ENCODE measurements at regions not wholly inside any gene's neighbourhood (a gene's known extent, or its start where the extent isn't known, plus 50 kb on each side); places are given as distances from the start of the nearest gene placed in this dataset.

DNA sequence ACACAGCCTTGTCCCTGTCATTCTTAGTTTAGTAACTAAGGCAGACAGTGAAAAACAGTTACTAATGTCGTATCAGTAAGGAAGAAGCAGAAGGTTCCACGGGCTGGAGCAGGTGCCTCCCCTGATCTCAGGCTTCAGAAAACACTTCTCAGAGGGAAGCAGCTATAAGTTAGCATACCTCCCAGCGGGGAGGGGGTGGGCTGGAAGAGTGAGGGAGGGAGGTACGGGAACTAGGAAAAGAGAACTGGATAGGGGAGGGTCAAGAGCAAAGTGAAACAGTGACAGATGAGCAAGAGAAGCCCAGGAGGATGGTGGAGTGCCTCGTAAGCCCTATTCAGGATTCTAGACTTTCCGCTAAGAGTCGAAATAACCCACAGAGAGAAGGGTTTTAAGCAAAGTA lies 186.3 kb upstream of the XYLT1 start:
- TF ChIP-seq FOXP2 (optimal IDR thresholded peaks at IDR 0.05; ENCODE audit: borderline replicate concordance, extremely low read depth, extremely low read length, insufficient read depth) = no peak
- TF ChIP-seq TAF1 (IDR thresholded peaks at IDR 0.05; ENCODE audit: borderline replicate concordance, insufficient read depth, low read length) = no peak
- TF ChIP-seq SIN3A (IDR thresholded peaks at IDR 0.05; ENCODE audit: borderline replicate concordance, insufficient read depth, low read length) = no peak
- TF ChIP-seq POLR2AphosphoS5 (IDR thresholded peaks at IDR 0.05; ENCODE audit: low read depth, low read length) = no peak
- TF ChIP-seq REST (IDR thresholded peaks at IDR 0.05; ENCODE audit: insufficient read depth in 1 of 2, low read depth in 2 of 2, low read length in 2 of 2) = no peak

GRCh38 chr16:17654571-17654970 lies 183.8 kb upstream of the XYLT1 start:
- TF ChIP-seq POLR2AphosphoS5 (IDR thresholded peaks at IDR 0.05; ENCODE audit: low read depth, low read length) (no peak), FOXP2 (optimal IDR thresholded peaks at IDR 0.05; ENCODE audit: borderline replicate concordance, extremely low read depth, extremely low read length, insufficient read depth) (no peak), REST (IDR thresholded peaks at IDR 0.05; ENCODE audit: insufficient read depth in 1 of 2, low read depth in 2 of 2, low read length in 2 of 2) (no peak), SIN3A (IDR thresholded peaks at IDR 0.05; ENCODE audit: borderline replicate concordance, insufficient read depth, low read length) (no peak), TAF1 (IDR thresholded peaks at IDR 0.05; ENCODE audit: borderline replicate concordance, insufficient read depth, low read length) (no peak)

- TF ChIP-seq TAF1 (IDR thresholded peaks at IDR 0.05; ENCODE audit: borderline replicate concordance, insufficient read depth, low read length) = no peak
- TF ChIP-seq SIN3A (IDR thresholded peaks at IDR 0.05; ENCODE audit: borderline replicate concordance, insufficient read depth, low read length) = no peak
- TF ChIP-seq POLR2AphosphoS5 (IDR thresholded peaks at IDR 0.05; ENCODE audit: low read depth, low read length) = no peak
- no peak for TF ChIP-seq FOXP2 (optimal IDR thresholded peaks at IDR 0.05; ENCODE audit: borderline replicate concordance, extremely low read depth, extremely low read length, insufficient read depth)
- no peak for TF ChIP-seq REST (IDR thresholded peaks at IDR 0.05; ENCODE audit: insufficient read depth in 1 of 2, low read depth in 2 of 2, low read length in 2 of 2)
These were observed 183.4 kb upstream of the XYLT1 start for GRCh38 chr16:17654142-17654541.

DNA sequence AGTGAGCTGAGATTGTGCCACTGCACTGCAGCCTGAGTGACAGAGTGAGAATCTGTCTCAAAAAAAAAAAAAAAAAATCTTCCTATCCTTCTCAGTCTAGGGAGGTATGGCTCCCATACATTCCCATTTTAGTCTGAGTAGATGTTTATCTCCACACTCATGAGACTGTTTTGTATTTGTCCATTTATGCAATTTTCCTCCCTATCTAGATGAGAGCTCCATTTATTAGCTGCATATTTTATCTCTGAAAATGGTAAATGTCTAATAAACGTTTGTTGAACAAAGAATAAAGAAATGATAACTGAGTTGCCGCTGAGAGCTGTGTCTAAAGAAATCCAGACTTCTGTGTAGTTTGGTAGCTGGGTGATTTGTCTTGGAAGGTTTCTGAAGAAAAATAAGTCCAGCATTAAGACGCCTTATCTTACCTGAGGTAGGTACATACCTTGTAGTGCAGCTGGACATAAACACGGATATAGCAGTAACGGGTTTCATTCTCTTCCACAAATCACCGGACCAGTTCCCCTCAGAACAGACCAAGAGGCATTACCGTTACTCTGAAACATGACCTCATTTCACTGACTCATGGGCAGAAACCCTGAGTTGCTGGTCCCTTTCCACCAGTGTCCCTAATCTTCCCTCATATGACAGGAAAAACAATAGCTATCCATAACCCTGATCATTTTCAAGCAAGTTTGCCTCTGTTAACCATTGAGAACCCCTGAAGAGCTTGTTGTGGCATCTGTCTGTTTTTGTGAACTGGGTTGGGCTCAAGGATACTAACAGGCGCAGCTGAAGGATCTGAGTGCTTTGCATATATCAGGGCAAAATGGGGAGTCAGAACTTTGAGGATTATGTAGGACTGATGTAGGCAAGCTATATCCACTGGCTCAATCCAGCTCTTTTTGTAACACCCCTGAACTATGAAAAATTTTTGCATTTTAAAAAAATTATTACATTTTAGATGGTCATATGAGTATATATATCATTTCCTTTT lies 177.4 kb upstream of the XYLT1 start:
- no peak for TF ChIP-seq REST (IDR thresholded peaks at IDR 0.05; ENCODE audit: insufficient read depth in 1 of 2, low read depth in 2 of 2, low read length in 2 of 2)
- TF ChIP-seq FOXP2 (optimal IDR thresholded peaks at IDR 0.05; ENCODE audit: borderline replicate concordance, extremely low read depth, extremely low read length, insufficient read depth) = no peak
- no peak for TF ChIP-seq TAF1 (IDR thresholded peaks at IDR 0.05; ENCODE audit: borderline replicate concordance, insufficient read depth, low read length)
- no peak for TF ChIP-seq SIN3A (IDR thresholded peaks at IDR 0.05; ENCODE audit: borderline replicate concordance, insufficient read depth, low read length)
- TF ChIP-seq POLR2AphosphoS5 (IDR thresholded peaks at IDR 0.05; ENCODE audit: low read depth, low read length) = no peak
